ELR (cell line): ENCODE measurements at regions not wholly inside any gene's neighbourhood (a gene's known extent, or its start where the extent isn't known, plus 50 kb on each side); places are given as distances from the start of the nearest gene placed in this dataset.

Experiments used
- DNase-seq: peaks from one replicate; pipeline ENCODE4 v3.0.0-alpha.2; 2015; ENCODE audit warnings: low read depth

DNA sequence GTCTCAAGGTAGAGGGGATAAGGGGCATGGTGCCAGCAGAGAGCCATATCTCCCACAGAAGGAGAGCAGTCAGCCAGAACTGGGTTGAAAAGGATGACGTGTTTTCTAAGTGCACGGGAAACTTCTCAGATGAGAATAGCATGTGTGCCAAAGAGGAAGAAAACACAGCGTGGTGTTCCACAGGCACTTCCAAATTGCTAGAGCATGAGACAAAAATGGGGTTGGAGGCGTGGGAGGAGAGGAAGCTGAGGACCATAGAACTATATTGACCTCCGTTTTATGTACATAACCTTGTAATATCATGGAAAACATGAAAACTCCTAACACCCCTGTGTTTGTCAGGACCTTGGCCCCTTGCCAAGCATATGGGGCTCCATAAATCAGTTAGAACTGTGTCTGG, 682.7 kb upstream of the RAB6C start:
- no peak for DNase-seq

DNA sequence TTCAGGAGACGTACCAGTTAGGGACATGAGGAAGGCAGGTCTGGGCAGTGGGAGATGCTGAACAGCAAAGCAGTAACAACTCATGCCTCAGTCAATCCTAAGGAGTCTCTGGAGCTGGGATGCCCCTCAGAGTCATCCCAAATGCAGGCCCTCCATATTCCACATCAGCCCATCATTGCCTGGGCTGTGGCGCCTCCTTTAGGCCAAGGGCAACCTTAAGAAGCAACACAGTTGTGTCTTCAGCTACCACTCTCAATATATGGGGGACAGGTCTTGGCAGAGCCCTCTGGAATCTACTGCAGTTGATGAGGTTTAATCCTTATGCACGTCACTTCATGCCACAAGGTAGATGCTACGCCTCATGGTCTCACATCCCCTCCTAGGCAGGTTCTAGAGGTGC, 682.0 kb upstream of the RAB6C start:
- DNase-seq, result no peak

DNA sequence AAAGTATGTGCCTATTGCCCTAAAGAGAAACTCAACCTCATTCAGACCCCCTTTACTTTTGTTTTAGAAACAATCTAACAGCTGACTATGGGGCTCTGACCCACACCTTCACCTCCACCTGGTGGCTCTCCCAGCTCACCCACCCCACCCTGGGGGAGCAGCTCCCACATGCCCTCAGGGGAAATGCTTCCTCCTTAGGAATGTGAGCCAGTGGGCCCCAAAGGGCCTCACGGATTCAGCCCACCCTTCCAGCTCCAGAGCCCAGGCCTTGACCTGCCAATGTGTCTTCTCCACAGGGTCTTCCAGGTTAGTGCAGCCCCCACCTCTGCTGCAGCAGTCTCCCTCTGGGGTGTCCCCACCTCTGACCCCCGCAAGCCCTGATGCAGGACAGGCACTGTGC, 680.1 kb upstream of the RAB6C start:
- no peak for DNase-seq

DNA sequence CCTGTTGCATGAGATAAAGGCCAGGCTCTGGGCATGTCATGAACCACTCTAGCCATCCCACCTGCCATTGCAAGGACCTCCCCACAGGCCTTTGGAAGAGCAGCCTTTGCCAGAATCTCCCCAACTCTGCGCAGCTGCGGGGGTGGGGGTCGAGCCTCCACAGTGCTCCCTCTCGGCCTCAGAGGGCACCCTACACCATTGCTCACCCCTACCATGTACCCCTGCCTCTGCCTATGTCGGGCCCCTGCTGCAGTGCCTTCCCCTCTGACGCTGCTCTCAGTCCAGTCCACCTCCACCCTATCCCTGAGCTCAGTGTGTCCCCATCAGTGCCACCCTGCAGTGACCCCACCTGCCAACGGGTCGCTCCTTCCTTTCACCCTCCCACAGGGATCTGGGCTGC, 679.7 kb upstream of the RAB6C start:
- DNase-seq, result no peak

DNA sequence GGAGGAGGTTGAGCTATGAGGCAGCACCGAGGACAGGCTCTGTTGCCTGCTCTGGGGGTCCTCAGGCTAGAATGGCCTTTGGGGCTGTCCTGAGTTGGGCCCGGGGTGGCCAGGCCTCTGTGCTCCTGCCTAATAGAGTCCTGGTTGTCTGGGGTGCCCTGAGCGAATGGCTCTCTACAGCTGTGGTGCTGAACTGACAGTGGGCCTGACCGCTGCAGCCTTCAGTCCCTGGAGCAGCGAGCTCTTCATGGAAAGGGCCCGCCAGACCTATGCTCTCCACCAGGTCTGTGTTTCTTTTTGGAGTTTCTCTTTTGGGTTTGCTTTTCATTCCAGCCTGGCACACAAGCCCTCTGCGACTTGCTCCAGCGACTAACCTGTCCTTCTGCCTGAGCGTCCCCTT, 679.0 kb upstream of the RAB6C start:
- DNase-seq, result no peak

DNA sequence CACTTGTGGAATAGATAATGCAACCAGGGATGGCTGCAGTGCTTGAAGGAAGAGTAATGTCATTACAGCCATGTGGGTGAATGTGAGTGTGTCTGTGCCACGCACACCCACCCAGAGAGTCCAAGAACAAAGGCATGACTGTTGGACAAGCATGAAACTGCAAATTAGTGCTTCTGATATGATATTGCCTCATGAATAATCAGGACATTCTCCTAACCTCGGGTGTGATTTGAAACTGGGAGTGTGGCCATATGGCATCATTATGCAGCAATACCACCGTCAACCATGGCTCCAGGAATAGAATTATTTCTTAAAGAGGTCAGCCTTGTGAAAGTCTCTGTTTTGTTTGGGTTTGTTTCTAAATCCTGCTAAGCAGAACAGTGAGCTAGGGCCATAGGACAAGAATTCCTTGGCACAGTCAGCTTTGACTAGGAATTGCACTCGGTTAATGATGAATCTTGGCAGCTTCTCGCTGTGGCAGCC, 678.0 kb upstream of the RAB6C start:
- DNase-seq, result no peak

DNA sequence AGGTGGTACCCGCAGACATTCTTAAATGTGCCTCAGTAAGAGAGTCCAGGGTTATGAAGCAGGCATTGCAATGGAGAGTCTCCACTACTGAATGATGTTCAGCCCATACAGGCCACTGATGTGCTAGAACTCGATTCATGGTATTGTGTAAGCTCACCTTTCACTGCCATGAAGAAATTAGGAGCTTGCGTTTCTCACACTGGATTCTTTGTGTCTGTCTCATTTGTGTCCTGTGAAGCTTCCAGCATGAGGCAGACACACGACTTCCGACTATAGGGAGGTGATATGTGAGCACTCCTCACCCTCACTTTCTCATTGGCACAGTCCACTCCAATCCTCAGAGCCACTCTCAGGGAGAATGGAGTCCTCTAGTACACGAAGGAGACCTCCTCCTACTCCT, 677.4 kb upstream of the RAB6C start:
- no peak for DNase-seq

DNA sequence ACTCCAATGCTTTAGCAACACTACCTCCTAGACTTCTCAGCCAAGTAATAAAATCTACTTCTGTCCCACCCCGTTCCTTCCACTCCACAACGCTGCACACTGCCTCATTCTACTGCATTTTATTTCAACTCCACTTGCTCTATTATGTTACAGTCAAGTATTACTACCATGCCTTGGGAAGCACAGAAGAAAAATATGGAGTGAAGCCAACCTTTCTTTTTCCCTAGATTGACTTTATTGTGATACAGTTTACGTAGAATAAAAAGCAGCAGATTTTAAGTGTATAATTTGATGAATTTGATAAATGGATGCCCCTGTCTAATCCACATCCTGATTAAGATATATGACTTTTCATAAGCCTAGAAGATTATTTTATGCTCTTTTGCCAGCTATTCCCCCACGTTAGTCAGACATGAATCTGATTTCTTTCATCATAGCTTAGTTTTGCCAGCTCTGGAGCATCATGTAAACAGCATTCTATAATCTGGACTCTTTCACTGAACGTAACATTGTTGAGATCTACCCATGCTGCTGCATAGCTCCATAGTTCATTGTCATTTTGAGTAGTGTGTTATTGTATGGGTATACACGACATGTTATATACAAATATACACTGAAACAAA, 676.8 kb upstream of the RAB6C start:
- DNase-seq, result no peak

DNA sequence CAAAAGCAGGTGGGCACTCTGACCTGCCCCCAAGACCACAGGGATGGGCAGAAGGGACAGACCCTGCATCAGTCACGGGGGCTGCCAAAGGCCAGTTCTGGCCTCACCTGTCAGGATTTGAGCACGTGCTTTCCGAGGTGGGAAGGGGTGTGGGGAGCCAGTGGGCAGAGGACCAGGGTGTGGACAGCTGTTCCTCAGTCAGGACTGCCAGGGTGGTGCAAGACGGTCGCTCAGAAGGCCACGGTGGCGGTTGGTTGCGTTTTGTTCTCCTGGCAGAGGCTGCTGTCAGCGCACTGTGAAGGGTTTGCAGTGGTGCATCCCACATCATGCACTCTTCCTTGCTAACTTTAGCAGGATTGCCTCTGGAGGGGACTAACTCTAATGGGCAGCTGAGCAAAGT, 665.3 kb upstream of the RAB6C start:
- no peak for DNase-seq

DNA sequence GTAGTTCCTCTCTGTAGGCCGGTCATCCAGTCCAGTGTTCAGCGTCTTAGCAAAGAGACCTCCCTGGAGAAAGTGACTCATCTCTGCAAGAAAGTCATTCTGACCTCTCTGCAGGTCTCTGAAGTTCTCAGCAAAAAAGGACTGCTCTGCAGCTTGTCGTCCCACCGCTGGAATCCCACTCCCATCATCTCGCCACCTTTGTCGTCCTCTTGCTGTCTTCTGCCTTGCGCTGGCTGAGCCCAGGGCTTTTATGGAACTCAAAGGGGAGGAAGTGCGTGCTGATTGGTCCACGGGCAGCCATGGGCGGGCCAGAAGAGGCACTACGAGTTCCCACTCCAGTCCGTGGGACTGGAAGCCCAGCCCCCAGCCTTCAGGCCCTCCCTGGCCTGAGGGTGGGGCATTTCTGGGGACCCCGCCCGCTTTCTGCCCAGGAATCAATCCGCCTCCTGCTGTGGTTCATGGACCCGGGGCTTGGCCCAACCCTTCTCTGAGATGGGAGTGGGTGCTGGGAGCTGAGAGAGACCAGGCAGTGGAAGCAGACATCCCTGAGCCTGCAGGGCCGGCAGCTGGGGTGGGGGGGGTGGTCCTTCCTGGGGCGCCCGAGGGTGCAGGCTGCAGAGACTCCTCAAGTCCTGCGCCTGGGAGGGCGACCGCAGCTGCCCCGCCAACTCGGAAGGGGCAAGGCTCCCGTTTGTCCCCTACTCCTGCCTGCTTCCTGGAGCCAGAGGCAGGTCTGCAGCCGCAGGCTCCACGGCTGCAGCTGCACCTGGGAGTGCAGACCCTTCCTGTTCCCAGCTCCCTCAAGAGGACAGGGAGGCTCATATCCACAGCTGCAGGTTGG, 660.7 kb upstream of the RAB6C start:
- no peak for DNase-seq

DNA sequence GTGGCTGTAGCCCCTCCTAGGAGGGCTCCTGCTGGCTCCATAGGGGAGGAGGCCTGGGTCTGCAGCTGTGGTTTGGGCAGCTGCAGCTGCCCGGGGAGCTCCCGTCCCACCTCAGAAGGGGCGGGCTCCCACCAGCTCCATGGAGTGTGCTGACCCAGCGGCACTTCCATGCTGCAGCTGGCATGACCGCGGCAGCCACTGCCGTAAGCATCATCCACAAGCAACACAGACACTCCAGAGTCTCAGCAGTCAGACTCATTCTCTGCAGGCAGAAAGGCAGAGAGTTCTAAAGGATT, 660.1 kb upstream of the RAB6C start:
- no peak for DNase-seq

DNA sequence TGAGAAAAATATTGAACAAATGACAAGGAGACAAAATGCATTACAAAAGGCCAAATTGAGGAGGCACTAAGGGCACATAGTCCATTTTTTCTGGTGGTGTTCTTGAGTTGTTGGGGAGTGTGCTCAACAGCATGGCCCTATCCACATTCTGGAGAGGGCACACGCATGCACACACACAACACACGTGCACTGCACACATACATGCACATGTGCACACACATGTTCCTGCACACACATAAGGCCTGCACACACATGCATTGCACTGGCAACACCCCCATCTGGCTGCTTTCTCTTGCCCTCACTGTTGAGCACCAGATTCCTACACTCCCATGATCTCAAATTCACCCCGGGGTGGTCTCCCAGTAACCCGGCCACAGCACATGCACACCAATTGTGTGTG, 659.2 kb upstream of the RAB6C start:
- no peak for DNase-seq

DNA sequence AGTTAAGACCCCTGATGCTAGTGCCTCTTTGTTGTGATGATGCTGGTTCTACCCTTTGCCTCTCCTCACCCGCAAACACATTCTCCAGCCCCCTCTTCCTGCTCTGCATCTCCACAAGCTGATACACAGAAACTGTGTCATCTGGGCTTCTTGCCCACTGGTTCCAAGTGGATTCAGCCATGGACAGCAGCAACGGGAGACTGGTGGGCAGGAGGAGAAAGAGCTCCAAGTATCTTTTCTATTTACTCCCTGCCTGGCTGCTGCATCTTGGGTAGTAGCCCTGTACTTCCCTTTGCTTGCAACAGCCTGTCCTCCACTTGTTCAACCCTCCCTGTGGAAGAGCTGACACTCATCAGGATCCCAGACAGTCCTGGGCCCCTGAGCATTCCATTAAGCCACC, 655.1 kb upstream of the RAB6C start:
- DNase-seq, result no peak

DNA sequence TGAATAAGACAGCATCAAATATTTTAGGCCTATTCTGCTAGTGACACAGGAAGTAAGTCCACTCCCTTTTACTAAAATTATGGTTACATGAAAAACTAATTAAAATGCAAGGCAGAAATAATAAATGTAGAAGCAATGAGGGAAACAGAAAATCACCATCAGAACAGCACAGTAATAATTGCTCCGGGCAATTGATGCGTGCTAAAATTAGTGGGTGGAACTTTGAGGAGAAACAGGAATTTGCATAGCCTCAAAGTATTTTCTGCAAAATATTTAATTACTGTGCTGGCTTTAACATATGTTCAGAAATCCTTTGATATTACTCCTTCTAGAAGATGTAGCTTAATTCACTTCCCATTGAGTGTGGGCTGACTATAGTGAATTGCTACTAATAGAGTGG, 654.3 kb upstream of the RAB6C start:
- no peak for DNase-seq

DNA sequence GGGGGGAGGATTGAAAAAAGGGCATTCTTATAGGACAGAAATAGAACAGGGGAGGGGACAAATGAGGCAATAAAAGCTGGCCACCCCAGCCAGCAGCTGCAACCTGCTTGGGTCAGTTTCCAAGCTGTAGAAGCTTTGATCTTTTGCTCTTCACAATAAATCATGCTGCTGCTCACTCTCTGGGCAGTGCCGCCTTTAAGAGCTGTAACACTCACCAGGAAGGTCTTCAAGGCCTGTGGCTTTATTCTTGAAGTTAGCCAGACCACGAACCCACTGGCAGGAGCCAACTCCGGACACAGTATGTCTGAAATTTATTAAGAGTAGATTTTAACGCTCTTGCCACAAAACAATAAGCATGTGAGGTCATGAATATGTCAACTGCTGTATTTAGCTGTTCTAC, 649.9 kb upstream of the RAB6C start:
- DNase-seq, result no peak

DNA sequence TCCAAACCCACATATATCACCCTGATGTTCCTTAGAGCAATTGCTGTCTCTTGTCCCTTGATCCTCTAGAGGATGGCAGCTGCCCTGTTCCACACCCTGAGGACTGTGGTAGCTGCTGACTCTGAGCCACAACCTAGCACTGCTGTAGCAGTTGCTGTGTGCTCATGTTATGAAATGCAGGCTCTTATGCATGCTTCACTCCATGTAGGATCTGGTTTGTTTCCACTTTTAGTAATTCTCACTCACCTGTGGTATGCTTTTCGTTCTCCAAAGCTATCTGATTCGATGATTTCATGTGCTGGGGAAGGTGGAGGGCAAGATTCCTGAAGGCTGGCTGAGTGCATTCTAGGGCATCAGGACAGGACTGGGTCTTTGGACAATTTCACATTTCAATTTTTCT, 649.0 kb upstream of the RAB6C start:
- DNase-seq, result no peak

DNA sequence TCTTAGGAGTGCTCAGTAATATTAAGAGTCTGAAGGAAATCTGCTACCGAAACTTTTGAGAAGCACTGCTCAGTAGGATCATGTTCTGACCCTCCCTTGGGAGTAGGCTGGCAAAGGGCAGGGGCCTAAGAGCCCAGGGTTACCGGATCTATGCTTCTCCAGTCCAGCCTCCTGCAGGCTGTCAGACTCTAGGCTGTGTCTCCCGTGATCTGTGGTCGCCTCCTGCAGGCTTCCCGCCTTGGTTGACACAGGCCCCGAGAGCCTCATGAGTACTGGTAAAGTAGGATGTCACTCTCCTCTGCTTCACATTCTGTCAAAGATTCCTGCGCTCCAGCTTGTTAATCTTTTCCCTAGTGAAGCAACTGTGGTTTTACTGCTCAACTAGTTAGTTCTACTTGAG, 647.8 kb upstream of the RAB6C start:
- DNase-seq, result no peak

DNA sequence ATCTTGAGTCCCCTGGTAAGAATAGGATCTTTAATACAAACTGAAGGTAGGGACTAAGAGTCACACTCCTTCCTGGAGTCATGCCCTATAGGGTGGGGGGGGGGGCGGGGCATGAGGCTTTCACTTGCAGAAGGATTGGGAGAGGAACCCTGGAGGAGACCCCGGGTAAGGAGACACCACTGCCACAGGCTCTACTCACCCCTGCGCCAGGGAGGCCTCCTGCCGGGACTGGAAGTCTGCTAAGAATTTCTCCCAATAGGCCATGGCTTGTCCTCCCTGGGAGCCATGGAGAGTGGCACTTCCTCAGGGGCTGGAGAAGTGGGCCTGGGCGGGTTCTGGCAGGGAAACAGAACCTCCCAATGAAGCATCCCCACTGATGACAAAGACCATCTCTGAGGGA, 645.3 kb upstream of the RAB6C start:
- no peak for DNase-seq

DNA sequence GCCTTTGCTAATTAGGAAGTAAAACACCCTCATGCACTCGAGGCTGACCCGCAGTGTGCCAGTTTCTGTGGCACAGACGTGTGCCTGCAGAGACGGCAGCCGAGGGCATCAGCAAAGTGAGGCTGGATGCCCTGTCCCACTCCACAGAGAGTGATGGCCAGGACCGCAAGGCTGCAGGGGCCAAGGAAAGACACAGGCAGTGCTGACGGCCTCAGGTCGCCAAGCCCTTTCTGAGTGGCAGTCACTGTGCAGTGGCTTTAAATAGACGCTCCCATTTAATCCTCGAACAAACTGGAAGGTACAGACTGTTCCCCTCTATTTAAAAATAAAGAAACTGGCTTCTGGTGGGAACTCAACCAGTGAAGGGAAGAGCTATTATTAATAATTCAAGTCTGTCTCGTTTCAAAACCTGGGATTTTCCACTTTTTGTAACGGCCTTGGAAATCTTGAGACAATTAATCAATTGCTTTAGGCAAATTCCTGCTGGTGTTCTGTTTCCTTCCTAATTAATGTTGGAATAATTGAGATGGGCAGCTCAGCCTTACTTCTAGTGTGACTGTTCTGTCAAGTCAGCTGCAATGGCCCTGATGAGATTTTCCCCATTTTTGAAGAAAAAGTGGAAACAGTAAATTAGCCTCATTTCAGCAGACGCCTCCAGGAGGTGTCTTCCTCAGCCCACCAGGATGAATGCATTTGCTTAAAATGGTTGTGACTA, 644.6 kb upstream of the RAB6C start:
- DNase-seq, result no peak

DNA sequence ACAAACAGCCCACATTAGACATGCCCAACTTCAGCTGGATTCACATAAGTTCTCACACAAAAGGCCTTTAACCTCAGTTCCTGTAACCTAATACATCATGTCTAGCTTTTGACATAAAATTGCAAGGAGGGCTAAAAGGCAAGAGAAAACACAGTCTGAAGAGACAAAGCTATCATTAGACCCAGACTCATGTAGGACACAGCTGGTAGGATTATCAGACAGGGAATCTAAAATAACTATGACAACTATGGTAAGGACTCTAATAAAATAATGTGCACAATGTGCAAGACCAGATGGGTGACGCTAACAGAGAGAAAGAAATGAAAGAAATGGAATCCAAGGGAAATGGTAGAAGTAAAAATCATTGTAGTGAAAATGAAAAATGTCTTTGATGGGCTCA, 643.2 kb upstream of the RAB6C start:
- DNase-seq, result no peak

DNA sequence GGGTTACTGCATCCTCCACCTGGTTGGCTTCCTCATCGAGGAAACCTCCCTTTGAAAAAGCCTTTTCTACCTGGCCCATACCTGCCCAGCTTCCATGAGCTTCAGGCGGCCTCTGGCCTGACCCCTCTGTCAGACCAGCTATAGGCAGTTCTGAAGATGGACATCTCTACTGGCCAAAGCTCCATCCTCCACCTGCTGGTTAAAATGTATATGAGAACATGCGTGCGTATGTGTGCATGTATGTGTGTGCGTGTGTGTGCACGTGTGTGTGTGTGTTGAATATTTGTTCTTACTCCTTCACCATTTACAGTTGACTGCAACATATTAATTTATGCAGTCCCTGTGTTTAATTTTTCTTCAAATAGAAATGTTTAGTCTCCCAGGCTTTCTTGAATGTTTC, 642.4 kb upstream of the RAB6C start:
- no peak for DNase-seq

DNA sequence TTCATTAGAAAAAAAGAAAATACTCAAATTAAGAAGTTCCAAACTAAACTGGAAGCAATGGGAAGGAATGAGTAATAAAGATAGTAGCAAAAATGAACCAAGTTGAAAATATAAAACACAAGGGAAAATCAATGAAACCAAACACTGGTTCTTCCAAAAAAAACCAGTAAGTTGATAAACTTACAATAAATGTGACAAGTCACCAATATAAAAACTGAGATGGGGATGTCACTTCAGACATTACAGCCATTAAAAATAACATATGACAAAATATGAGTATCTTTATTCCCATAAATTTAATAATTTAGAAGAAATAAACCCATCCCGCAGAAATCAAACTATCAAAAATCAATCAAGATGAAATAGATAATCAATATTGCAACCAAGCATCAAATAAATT, 633.9 kb upstream of the RAB6C start:
- DNase-seq, result no peak

DNA sequence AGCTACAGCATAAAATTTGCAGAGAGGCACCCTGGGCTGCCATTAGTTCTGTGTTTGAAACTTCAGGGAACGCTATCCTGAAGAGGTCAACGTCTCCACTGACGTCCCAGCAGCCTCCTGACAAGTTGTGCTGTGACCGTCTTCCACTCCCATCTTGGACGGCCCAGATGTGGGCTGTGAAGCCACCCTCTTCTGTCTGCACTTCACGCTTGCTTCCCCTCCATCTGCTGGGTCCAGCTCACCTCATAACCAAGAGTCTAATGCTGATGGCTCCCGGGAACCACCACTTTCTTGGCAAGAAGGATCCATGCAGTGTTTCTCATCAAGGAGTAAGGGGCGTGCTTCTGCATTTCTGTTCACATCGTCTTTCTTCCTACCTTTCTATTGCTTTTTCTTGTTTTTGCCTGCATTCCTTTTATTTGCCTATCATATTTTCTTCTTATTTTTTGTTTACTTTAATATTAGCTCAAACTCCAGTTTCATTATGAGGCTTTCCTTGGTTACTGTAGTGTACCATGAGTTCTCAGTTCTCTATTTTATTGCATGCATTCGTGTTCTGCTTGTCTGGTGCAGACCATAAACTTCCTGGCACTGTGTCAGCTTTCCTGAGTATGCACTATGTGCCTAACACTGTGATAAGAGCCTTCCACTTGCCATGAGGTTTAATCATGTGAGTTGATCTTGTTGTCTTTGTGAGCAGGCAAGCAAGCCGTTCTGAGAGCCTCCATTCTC, 631.8 kb upstream of the RAB6C start:
- DNase-seq, result no peak
